Uterus (tissue), 2 donors: ENCODE measurements at regions not wholly inside any gene's neighbourhood (a gene's known extent, or its start where the extent isn't known, plus 50 kb on each side); places are given as distances from the start of the nearest gene placed in this dataset.

Experiments
- POLR2A ChIP-seq, 2 donors: fragments of 450-650 bp; IDR thresholded peaks; one replicate each; pipeline ENCODE4 v1.6.1; 2016; ENCODE audit warnings: antibody characterized with exemption in 2 of 2, mild to moderate bottlenecking in 1 of 2, moderate library complexity in 1 of 2
- TF ChIP-seq, protein P1 (sequence below), 4 experiments: fragments of 200-600 bp in 2 of 4; fragments of 450-650 bp in 2 of 4; sonication (generic) in 2 of 4; IDR thresholded peaks; one replicate each; pipeline ENCODE4 v1.5.1; 2016 to 2019; ENCODE audit warnings: antibody characterized with exemption in 4 of 4, mild to moderate bottlenecking in 2 of 4, moderate library complexity in 1 of 4

GRCh38 chr5:176740702-176741496, 69.5 kb upstream of the UNC5A start:
- TF ChIP-seq, protein P1, sequence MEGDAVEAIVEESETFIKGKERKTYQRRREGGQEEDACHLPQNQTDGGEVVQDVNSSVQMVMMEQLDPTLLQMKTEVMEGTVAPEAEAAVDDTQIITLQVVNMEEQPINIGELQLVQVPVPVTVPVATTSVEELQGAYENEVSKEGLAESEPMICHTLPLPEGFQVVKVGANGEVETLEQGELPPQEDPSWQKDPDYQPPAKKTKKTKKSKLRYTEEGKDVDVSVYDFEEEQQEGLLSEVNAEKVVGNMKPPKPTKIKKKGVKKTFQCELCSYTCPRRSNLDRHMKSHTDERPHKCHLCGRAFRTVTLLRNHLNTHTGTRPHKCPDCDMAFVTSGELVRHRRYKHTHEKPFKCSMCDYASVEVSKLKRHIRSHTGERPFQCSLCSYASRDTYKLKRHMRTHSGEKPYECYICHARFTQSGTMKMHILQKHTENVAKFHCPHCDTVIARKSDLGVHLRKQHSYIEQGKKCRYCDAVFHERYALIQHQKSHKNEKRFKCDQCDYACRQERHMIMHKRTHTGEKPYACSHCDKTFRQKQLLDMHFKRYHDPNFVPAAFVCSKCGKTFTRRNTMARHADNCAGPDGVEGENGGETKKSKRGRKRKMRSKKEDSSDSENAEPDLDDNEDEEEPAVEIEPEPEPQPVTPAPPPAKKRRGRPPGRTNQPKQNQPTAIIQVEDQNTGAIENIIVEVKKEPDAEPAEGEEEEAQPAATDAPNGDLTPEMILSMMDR (IDR thresholded peaks at IDR 0.05) = no peak
- TF ChIP-seq POLR2A (IDR thresholded peaks at IDR 0.05) = no peak
